ENCODE measurements at regions not wholly inside any gene's neighbourhood (a gene's known extent, or its start where the extent isn't known, plus 50 kb on each side); places are given as distances from the start of the nearest gene placed in this dataset.

GRCh38 chr13:50209631-50210030 lies 194.4 kb downstream of the KCNRG start:
- no peaks in the 10 kb centered on the region for H3K9me3 ChIP-seq
- no peaks in the 10 kb centered on the region for H3K4me1 ChIP-seq (ENCODE audit: insufficient read depth)
- TF ChIP-seq POLR2A (IDR thresholded peaks at IDR 0.05) (no peak), EP300 (IDR thresholded peaks at IDR 0.05) (no peak)
- TF ChIP-seq, protein P1, sequence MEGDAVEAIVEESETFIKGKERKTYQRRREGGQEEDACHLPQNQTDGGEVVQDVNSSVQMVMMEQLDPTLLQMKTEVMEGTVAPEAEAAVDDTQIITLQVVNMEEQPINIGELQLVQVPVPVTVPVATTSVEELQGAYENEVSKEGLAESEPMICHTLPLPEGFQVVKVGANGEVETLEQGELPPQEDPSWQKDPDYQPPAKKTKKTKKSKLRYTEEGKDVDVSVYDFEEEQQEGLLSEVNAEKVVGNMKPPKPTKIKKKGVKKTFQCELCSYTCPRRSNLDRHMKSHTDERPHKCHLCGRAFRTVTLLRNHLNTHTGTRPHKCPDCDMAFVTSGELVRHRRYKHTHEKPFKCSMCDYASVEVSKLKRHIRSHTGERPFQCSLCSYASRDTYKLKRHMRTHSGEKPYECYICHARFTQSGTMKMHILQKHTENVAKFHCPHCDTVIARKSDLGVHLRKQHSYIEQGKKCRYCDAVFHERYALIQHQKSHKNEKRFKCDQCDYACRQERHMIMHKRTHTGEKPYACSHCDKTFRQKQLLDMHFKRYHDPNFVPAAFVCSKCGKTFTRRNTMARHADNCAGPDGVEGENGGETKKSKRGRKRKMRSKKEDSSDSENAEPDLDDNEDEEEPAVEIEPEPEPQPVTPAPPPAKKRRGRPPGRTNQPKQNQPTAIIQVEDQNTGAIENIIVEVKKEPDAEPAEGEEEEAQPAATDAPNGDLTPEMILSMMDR (IDR thresholded peaks at IDR 0.05) = no peak
- 57 to 75% (median 72%) methylated on average over 1 of the region's 1 CpG for WGBS, 3 donors
- no peaks in the 10 kb centered on the region for H3K27me3 ChIP-seq
- H3K36me3 ChIP-seq = no peaks in the 10 kb centered on the region
- no peak for DNase-seq
- H3K4me3 ChIP-seq = no peak overlapping the region
- no peak overlapping the region for H3K27ac ChIP-seq
- intact Hi-C loops (cut with DNase I) = no loop called here

GRCh38 chr13:50213526-50213925 lies 198.3 kb downstream of the KCNRG start:
- 0 to 76% (median 43%) methylated on average over 1 of the region's 1 CpG for WGBS, 3 donors
- H3K27ac ChIP-seq = no peak overlapping the region
- H3K4me3 ChIP-seq = no peak overlapping the region
- no peaks in the 10 kb centered on the region for H3K36me3 ChIP-seq
- TF ChIP-seq, protein P1 (IDR thresholded peaks at IDR 0.05) = no peak
- no peak for TF ChIP-seq EP300 (IDR thresholded peaks at IDR 0.05)
- no peak for TF ChIP-seq POLR2A (IDR thresholded peaks at IDR 0.05)
- no peak for DNase-seq
- no peaks in the 10 kb centered on the region for H3K27me3 ChIP-seq
- no peaks in the 10 kb centered on the region for H3K4me1 ChIP-seq (ENCODE audit: insufficient read depth)
- intact Hi-C loops (cut with DNase I) = no loop called here
- no peaks in the 10 kb centered on the region for H3K9me3 ChIP-seq

GRCh38 chr13:50214514-50214913 lies 199.3 kb downstream of the KCNRG start:
- Histone ChIP-seq H3K9me3 (no peaks in the 10 kb centered on the region), H3K27me3 (no peaks in the 10 kb centered on the region), H3K4me3 (no peak overlapping the region), H3K36me3 (no peaks in the 10 kb centered on the region), H3K27ac (no peak overlapping the region), H3K4me1 (ENCODE audit: insufficient read depth) (no peaks in the 10 kb centered on the region)
- intact Hi-C loops (cut with DNase I) = no loop called here
- no peak for TF ChIP-seq EP300 (IDR thresholded peaks at IDR 0.05)
- TF ChIP-seq, protein P1 (IDR thresholded peaks at IDR 0.05) = no peak
- TF ChIP-seq POLR2A (IDR thresholded peaks at IDR 0.05) = no peak
- no peak for DNase-seq

DNA sequence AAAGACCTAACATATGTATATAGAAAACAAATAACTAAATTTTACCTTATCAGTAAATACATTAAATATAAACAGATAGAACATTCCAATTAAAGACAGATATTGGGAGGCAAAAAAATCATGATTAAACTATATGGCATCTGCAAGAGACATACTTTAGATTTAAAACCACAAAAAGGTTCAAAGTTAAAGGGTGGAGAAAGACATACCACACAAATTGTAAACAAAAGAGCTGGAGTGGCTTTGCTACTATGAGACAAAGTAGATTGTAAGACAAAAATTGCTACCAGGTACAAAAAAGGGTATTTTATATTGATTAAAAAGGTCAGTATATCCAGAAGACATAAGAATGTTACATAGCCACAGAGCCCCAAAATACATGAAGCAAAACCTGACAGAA lies 200.2 kb downstream of the KCNRG start:
- TF ChIP-seq POLR2A (IDR thresholded peaks at IDR 0.05) (no peak), EP300 (IDR thresholded peaks at IDR 0.05) (no peak)
- TF ChIP-seq, protein P1 (IDR thresholded peaks at IDR 0.05) = no peak
- Histone ChIP-seq H3K27ac (no peak overlapping the region), H3K9me3 (no peaks in the 10 kb centered on the region), H3K4me1 (ENCODE audit: insufficient read depth) (no peaks in the 10 kb centered on the region), H3K36me3 (no peaks in the 10 kb centered on the region), H3K4me3 (no peak overlapping the region), H3K27me3 (no peaks in the 10 kb centered on the region)
- intact Hi-C loops (cut with DNase I) = no loop called here
- no peak for DNase-seq

- no peaks in the 10 kb centered on the region for H3K36me3 ChIP-seq
- no peak for DNase-seq
- H3K4me1 ChIP-seq (ENCODE audit: insufficient read depth) = no peaks in the 10 kb centered on the region
- no peaks in the 10 kb centered on the region for H3K27me3 ChIP-seq
- no peak overlapping the region for H3K4me3 ChIP-seq
- H3K27ac ChIP-seq = no peak overlapping the region
- H3K9me3 ChIP-seq = no peaks in the 10 kb centered on the region
- TF ChIP-seq, protein P1 (IDR thresholded peaks at IDR 0.05) = no peak
- TF ChIP-seq EP300 (IDR thresholded peaks at IDR 0.05) (no peak), POLR2A (IDR thresholded peaks at IDR 0.05) (no peak)
- intact Hi-C loops (cut with DNase I) = no loop called here
- WGBS, 3 donors = 89 to 93% (median 92%) methylated on average over 3 of the region's 3 CpGs
These were observed 204.5 kb downstream of the KCNRG start for GRCh38 chr13:50219743-50220142.

Measured in ovary (tissue), 7 donors.